ENCODE measurements at regions not wholly inside any gene's neighbourhood (a gene's known extent, or its start where the extent isn't known, plus 50 kb on each side); places are given as distances from the start of the nearest gene placed in this dataset.
"Not testable (repeated sequence)": the region's sequence is repeated elsewhere in the genome, so short reads cannot be mapped to it uniquely, and the experiment has no call there.

DNA sequence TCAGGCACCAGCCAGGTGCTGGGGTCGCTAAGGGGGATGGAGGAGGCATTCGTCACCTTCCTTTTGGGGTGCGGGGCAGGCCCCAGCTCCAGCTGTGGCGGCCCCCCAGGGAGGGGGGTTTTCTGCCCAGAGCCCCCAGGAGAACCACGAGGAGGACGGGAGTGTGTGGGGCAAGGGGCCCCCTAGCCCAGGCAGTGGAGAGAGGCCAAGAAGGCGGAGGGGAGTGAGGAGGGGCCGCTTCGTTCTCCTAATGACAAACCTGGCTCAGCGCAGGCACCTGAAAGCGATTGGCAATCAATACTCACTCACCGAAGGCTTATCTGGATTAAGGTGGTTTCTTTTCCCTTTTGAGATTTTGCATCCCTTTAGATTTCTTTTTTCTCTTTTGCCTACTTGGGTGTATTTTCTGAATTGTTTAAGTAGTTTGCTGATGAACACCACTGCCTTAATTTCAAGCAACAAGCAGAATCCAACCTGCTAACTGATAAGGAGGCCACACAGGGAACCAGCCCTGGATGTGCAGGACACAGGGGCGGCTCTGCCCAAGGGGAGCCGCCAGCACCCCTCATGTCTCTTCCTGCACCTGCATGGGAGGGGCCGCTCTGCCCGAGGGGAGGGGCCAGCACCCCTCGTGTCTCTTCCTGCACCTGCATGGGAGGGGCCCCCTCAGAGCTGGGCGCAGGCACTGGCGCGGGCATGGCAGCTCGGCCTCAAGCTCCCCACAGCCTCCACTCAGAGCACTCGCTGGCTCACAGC is 122.3 kb downstream of the BRD1 start:
- DNase-seq (ENCODE audit: low read depth in 1 of 2, low spot score in 1 of 2): no peak
- in situ Hi-C loops (cut with HindIII; ENCODE audit: low pct_unique_long_range_greater_than_20kb, low sequenced_read_pairs): no loop called here
- TF ChIP-seq JUND (IDR thresholded peaks at IDR 0.05; ENCODE audit: low read depth): no peak

DNA sequence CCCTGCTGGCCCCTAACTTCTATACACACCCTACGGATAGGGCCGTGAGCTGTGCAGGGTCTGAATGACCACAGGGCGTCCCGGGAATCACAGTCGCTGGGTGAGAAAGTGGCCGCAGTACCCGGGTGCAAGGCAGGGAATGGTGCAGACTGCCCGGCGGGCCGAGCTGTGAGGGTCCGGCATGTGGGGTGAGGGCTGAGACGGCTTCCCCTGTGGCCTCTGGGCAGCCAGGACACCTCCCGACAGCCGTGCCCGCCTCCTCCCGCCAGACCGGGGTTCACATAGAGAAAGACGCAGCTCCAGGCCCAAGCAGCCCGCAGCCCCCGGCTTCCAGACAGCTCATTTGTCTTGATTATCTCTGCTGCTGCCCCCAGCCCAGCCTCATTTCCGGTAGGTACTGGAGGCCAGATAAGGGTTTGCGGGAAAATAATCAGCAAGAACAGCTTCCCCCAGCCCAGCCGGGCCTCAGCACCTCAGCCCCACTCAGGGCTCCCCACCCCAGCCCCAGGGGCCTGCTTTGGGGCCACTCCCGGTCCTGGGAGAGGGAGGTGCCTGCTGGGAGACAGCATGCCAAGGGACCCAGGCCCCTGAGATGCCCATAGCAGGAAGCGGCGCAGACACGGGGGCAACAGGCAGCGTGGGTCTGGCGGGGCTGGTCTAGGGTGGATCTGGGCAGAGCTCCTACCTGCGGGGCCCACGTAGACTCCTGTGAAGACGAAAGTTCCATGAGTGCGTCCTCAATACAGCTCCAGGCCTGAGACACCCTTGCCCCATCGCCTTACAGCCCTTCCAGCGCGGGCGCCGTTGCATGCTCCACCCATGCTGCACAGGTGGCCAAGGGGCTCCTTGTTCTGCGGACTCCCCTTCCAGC is 123.1 kb downstream of the BRD1 start:
- in situ Hi-C loops (cut with HindIII; ENCODE audit: low pct_unique_long_range_greater_than_20kb, low sequenced_read_pairs): no loop called here
- no peak for TF ChIP-seq JUND (IDR thresholded peaks at IDR 0.05; ENCODE audit: low read depth)
- no peak for DNase-seq (ENCODE audit: low read depth in 1 of 2, low spot score in 1 of 2)

DNA sequence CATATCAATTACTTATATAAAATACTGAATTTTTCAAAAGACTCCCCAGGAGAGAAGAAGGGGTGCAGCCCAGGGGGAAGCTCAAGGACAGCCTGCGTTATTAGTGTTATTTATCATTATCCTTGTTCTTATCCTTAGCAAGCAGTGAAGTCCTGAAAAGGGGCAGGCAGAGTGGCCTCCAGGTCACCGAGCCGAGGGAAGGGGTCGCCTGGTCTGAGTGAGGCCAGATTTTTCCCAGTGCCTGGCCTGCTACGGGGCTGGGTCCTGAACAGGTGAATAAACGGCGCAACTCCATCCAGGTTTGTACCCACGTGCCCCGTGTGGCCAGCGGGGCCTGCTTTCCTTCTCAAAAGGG is 123.7 kb downstream of the BRD1 start:
- DNase-seq (ENCODE audit: low read depth in 1 of 2, low spot score in 1 of 2): no peak
- in situ Hi-C loops (cut with HindIII; ENCODE audit: low pct_unique_long_range_greater_than_20kb, low sequenced_read_pairs): no loop called here
- no peak for TF ChIP-seq JUND (IDR thresholded peaks at IDR 0.05; ENCODE audit: low read depth)

DNA sequence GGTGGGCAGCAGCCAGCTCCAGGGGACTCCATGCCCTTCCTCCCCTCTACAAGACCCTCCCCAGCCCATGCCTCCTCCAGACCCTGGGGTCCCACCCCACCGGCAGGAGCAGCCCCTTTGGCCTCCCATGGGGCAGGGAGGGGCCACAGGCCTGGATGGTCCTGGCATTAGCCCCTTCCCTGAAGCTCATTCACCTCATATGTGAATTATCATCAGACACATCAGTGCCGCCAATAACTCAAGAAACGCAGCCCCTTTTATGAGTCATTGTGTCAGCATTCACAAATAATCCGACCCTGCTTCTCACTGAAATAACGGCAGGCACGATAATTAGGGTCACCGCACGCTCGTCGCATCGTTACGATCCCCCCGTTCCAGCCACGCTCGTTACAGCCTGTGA is 124.2 kb downstream of the BRD1 start:
- no peak for TF ChIP-seq JUND (IDR thresholded peaks at IDR 0.05; ENCODE audit: low read depth)
- in situ Hi-C loops (cut with HindIII; ENCODE audit: low pct_unique_long_range_greater_than_20kb, low sequenced_read_pairs): no loop called here
- no peak for DNase-seq (ENCODE audit: low read depth in 1 of 2, low spot score in 1 of 2)

DNA sequence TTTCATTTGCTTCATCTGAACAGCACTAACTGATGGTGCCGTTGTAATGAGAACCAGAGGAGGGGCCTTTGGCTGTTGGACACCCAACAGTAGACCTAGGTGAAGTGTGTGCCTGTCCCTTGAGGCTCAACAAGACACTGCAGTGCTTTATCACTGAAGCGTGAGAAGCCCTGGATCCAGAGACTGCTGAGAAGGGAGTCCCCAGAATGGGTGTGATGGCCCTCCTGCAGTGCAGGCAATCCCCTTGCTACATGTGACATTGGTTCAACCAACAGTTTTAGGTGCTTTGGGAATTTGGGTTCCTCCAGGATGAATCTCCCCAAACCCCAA is 125.6 kb downstream of the BRD1 start:
- in situ Hi-C loops (cut with HindIII; ENCODE audit: low pct_unique_long_range_greater_than_20kb, low sequenced_read_pairs): no loop called here
- no peak for TF ChIP-seq JUND (IDR thresholded peaks at IDR 0.05; ENCODE audit: low read depth)
- no peak for DNase-seq (ENCODE audit: low read depth in 1 of 2, low spot score in 1 of 2)

DNA sequence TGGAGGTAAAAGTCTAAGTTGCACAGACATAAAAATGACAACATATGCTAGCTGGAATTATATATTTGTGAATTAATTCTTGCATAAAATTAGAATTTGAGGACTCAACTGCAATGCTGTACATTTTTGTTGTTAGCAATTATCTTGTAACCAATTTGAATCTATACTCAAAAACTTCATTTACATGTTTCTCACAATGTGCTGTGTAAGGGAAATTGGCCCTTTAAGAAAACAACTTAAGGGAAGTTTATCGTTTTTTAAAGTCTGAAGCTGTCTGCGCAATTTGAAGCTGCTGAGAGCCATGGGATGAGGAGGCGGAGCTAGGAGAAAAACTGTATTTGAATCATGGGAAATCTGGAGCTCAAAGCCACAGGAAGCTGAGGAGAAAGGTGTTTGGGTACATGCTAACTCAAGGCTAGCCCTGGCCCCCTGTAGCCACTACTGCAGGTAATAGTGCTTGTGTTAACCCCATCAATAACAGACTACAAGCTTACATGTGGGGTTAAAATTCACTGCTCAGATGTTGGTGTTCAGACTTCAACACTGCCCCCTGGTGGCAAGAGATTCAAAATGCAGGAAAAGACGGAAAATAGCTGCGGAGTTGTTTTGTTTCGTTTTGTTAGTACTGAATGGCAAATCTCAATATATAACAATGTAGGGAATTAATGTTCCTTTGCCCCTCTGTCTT is 126.1 kb downstream of the BRD1 start:
- DNase-seq (ENCODE audit: low read depth in 1 of 2, low spot score in 1 of 2): no peak
- TF ChIP-seq JUND (IDR thresholded peaks at IDR 0.05; ENCODE audit: low read depth): no peak
- in situ Hi-C loops (cut with HindIII; ENCODE audit: low pct_unique_long_range_greater_than_20kb, low sequenced_read_pairs): no loop called here

DNA sequence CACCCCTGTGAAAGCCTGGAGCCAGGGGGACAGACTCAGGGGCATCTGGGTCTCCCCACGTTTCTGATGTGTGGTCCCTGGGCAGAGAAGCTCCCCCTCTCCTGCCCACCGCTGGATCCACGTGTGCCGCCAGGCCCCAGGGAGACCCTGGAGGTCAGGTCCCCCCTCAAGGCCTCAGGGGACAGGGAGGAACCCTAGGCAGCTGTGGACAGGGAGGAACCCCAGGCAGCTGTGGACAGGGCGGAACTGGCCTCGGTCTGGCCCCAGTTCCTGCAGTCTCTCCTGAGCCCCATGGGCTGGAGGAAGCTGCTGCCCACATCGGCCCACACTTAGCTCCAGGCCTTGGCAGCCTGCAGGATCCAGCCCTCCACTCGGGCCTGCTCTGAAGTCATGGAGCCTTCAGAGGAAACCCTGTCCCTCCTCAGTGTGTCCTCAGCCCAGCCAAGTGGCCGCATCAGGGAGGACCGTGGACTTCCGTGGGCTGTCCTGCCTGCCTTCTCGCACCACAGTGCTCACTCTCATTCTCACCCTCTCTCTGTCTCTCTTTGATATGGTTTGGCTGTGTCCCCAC is 127.7 kb downstream of the BRD1 start:
- in situ Hi-C loops (cut with HindIII; ENCODE audit: low pct_unique_long_range_greater_than_20kb, low sequenced_read_pairs): no loop called here
- DNase-seq (ENCODE audit: low read depth in 1 of 2, low spot score in 1 of 2): no peak
- TF ChIP-seq JUND (IDR thresholded peaks at IDR 0.05; ENCODE audit: low read depth): no peak

DNA sequence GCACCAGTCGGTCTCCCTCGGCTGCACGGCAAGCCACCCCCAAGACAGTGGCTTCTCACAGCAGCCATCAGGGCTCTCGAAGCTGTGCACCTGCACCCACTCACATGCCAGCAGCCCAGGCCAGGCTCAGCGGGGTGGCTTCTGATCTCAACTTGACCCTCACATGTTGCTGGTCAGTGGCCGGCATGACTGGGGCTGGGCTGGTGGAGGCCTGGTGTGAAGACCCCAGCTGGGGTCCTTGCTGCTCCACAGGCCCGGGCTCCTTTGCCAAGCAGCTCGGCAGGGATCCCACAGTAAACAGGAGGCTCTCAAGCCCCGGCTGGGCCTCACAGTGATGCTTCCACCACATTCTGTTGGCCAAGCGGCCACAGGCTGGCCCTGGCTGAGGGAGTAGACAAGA is 128.2 kb downstream of the BRD1 start:
- in situ Hi-C loops (cut with HindIII; ENCODE audit: low pct_unique_long_range_greater_than_20kb, low sequenced_read_pairs): no loop called here
- no peak for DNase-seq (ENCODE audit: low read depth in 1 of 2, low spot score in 1 of 2)

DNA sequence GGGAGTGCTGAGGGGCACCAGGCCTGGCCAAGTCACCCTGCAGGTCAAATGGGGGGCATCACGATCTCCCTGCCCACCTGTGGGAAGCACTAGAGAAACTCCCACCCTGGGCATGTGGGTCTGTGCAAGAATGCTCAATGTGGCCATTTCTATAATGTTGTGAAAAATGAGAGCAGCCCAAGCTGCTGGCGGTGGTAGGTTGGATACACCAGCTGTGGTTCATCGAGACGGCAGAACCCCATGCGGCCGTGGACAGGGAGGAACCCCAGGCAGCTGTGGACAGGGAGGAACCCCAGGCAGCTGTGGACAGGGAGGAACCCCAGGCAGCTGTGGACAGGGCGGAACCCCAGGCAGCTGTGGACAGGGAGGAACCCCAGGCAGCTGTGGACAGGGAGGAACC is 129.1 kb downstream of the BRD1 start:
- in situ Hi-C loops (cut with HindIII; ENCODE audit: low pct_unique_long_range_greater_than_20kb, low sequenced_read_pairs); DNase-seq (ENCODE audit: low read depth in 1 of 2, low spot score in 1 of 2): not testable (repeated sequence)

More for the DNA sequence above, 128.2 kb downstream of the BRD1 start:
- TF ChIP-seq JUND (IDR thresholded peaks at IDR 0.05; ENCODE audit: low read depth): no peak

DNA sequence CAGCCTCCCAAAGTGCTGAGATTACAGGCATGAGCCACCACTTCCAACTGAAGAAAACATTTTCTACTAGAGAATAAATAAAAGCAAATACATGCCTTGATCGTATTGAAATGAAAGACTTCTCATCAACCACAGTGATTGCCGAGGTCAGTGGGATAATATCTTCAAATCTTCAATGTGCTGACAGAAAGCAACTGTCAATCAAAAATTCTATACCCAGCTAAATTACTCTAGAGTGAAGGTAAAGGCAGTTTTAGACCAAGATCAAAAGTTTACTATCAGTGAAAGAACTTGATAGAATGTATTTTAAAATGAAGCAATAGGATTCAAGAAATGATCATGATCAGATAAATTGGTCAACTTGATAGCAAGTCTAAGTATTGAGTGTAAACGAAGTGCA is 130.6 kb downstream of the BRD1 start:
- in situ Hi-C loops (cut with HindIII; ENCODE audit: low pct_unique_long_range_greater_than_20kb, low sequenced_read_pairs): no loop called here
- no peak for TF ChIP-seq JUND (IDR thresholded peaks at IDR 0.05; ENCODE audit: low read depth)
- DNase-seq (ENCODE audit: low read depth in 1 of 2, low spot score in 1 of 2): no peak

DNA sequence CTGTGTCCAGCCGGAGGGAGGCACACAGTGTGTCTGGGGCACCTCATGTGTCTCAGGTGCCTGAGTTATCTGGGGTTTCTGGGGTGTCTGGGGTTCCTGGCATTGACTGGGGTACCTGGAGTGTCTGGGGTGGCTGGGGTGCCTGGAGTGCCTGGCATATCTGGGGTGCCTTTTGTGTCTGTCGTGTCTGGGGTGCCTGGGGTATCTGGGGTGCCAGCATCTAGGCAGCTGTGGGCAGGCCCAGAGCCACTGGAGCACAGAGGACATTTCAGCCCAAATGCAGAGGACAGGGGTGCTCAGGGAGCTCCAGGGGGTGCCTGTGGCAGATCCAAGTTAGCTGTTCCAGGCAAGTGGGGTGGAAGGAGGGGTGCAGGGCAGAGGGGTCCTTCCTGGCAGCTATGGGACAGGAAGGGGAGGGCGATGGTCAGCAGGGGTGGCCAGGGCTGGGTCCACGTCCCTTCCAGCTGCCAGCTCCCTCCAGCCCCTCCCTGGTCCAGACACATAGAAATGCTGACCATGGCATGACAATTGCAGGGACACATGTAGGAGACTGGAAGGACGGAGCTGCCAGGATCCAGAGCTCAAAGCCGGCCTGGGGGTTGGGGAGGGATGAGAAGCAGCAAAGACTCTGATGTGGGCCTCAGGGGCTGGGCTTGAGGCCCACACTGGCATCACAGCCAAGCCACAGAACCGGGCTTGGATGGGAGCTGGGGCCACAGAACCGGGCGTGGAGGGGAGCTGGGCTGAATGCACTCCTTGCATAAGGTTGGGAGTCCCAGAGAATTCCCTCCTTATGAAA is 133.0 kb downstream of the BRD1 start:
- in situ Hi-C loops (cut with HindIII; ENCODE audit: low pct_unique_long_range_greater_than_20kb, low sequenced_read_pairs): no loop called here
- TF ChIP-seq JUND (IDR thresholded peaks at IDR 0.05; ENCODE audit: low read depth): no peak
- DNase-seq (ENCODE audit: low read depth in 1 of 2, low spot score in 1 of 2): no peak

DNA sequence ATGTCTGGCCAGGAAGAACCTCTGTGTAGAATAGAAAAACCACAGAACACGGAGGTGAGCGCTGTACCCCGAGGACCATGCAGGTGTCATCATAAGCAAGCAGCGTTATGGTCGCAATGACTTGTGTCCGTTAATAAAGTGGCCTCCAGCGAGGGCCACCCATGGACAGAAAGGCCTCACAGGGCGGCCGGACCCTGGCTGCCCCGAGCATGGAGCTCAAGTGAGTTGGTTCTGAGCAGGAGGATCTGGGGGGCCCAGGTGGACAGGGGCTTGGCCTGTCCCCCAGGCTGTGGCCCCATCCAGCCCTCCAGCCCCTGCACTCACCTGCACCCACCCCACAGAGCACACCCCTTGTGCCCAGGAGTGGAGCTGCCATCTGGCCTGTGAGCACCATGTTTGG is 133.8 kb downstream of the BRD1 start:
- in situ Hi-C loops (cut with HindIII; ENCODE audit: low pct_unique_long_range_greater_than_20kb, low sequenced_read_pairs): no loop called here
- no peak for DNase-seq (ENCODE audit: low read depth in 1 of 2, low spot score in 1 of 2)
- TF ChIP-seq JUND (IDR thresholded peaks at IDR 0.05; ENCODE audit: low read depth): no peak
